CD14-positive monocyte (primary cell): ENCODE measurements at regions not wholly inside any gene's neighbourhood (a gene's known extent, or its start where the extent isn't known, plus 50 kb on each side); places are given as distances from the start of the nearest gene placed in this dataset.
"Not testable (repeated sequence)": the region's sequence is repeated elsewhere in the genome, so short reads cannot be mapped to it uniquely, and the experiment has no call there.

Experiments used
- DNase-seq, 3 donors: peaks; one replicate each; pipeline ENCODE4 v3.0.0-alpha.2; 2011 to 2022
- H2AFZ ChIP-seq: 2 replicates; pipeline ENCODE4 v1.6.0; 2012; ENCODE audit warnings: mild to moderate bottlenecking, low read depth, low read length, inconsistent platforms; ENCODE audit not compliant: insufficient read depth, poor library complexity, severe bottlenecking
- H3K27ac ChIP-seq, 2 donors: 1 replicate in 1 of 2; 2 replicates in 1 of 2; pipeline ENCODE4 v1.5.1; 2012 to 2013; ENCODE audit warnings: low read length in 2 of 2, control low read depth in 1 of 2, inconsistent platforms in 1 of 2, low read depth in 1 of 2, mild to moderate bottlenecking in 1 of 2
- H3K27me3 ChIP-seq, 2 donors: one replicate each; pipeline versions ENCODE4 v1.6.0 to v1.6.1; 2011 to 2013; ENCODE audit warnings: low read length in 2 of 2; ENCODE audit not compliant: control insufficient read depth in 2 of 2, insufficient read depth in 2 of 2
- H3K36me3 ChIP-seq, 2 donors: replicated peaks in 1 of 2; 1 replicate in 1 of 2; 2 replicates in 1 of 2; pipeline versions ENCODE4 v1.5.1 to v1.6.1; 2012 to 2013; ENCODE audit warnings: low read length in 2 of 2, control low read depth in 1 of 2, inconsistent platforms in 1 of 2, mild to moderate bottlenecking in 1 of 2; ENCODE audit not compliant: insufficient read depth in 2 of 2, control insufficient read depth in 1 of 2
- H3K4me1 ChIP-seq, 2 donors: 1 replicate in 1 of 2; 2 replicates in 1 of 2; pipeline versions ENCODE4 v1.5.1 to v1.6.1; 2012 to 2013; ENCODE audit warnings: low read length in 2 of 2, control low read depth in 1 of 2, inconsistent platforms in 1 of 2, mild to moderate bottlenecking in 1 of 2, moderate library complexity in 1 of 2; ENCODE audit not compliant: insufficient read depth in 2 of 2, control insufficient read depth in 1 of 2
- H3K4me2 ChIP-seq: replicated peaks from 2 replicates; pipeline ENCODE3; 2012; ENCODE audit warnings: low read length, moderate library complexity, mild to moderate bottlenecking; ENCODE audit not compliant: poor library complexity, severe bottlenecking; ENCODE audit errors: extremely low read depth
- H3K4me3 ChIP-seq, 3 experiments: fragments of 200-600 bp in 1 of 3; sonication (generic) in 1 of 3; replicated peaks in 1 of 3; 1 replicate in 2 of 3; 2 replicates in 1 of 3; pipeline ENCODE4 v1.5.1; 2011 to 2013; ENCODE audit warnings: low read length in 3 of 3, mild to moderate bottlenecking in 3 of 3, control low read depth in 2 of 3, low read depth in 2 of 3, inconsistent platforms in 1 of 3, moderate library complexity in 1 of 3
- H3K79me2 ChIP-seq: 2 replicates; pipeline ENCODE4 v1.6.0; 2012; ENCODE audit warnings: mild to moderate bottlenecking, control low read depth, inconsistent platforms, low read length, moderate library complexity; ENCODE audit not compliant: insufficient read depth
- H3K9ac ChIP-seq: 2 replicates; pipeline ENCODE4 v1.6.0; 2017; ENCODE audit warnings: low read length, mild to moderate bottlenecking; ENCODE audit not compliant: insufficient read depth, poor library complexity, severe bottlenecking
- H3K9me3 ChIP-seq, 2 donors: replicated peaks in 1 of 2; 1 replicate in 1 of 2; 2 replicates in 1 of 2; pipeline versions ENCODE4 v1.5.1 to v1.6.1; 2012 to 2013; ENCODE audit warnings: low read length in 2 of 2, control low read depth in 1 of 2; ENCODE audit not compliant: control insufficient read depth in 1 of 2, insufficient read depth in 1 of 2
- H4K20me1 ChIP-seq: 2 replicates; pipeline ENCODE4 v1.6.0; 2012; ENCODE audit warnings: mild to moderate bottlenecking, low read length, control low read depth, moderate library complexity; ENCODE audit not compliant: insufficient read depth
- H3K27ac Mint-ChIP-seq, 7 donors: one replicate each; pipeline ENCODE4 v1.8.0; 2020; ENCODE audit warnings: mild to moderate bottlenecking in 7 of 7, mixed read lengths in 7 of 7, moderate library complexity in 6 of 7, inconsistent platforms in 2 of 7
- H3K27me3 Mint-ChIP-seq, 3 donors: one replicate each; pipeline ENCODE4 v1.8.0; 2021 to 2022; ENCODE audit warnings: low read depth in 3 of 3, mild to moderate bottlenecking in 3 of 3, mixed read lengths in 3 of 3, moderate library complexity in 3 of 3, inconsistent platforms in 1 of 3
- H3K36me3 Mint-ChIP-seq, 2 donors: one replicate each; pipeline ENCODE4 v1.8.0; 2020; ENCODE audit warnings: mixed read lengths in 2 of 2, inconsistent platforms in 1 of 2, mild to moderate bottlenecking in 1 of 2
- H3K4me1 Mint-ChIP-seq: one replicate; pipeline ENCODE4 v1.8.0; 2020; ENCODE audit warnings: mild to moderate bottlenecking, mixed read lengths
- H3K4me3 Mint-ChIP-seq, 2 donors: one replicate each; pipeline ENCODE4 v1.8.0; 2020; ENCODE audit warnings: mild to moderate bottlenecking in 2 of 2, mixed read lengths in 2 of 2, moderate library complexity in 1 of 2
- H3K9me3 Mint-ChIP-seq, 7 donors: one replicate each; pipeline ENCODE4 v1.8.0; 2020 to 2022; ENCODE audit warnings: mixed read lengths in 7 of 7, mild to moderate bottlenecking in 6 of 7, moderate library complexity in 6 of 7, inconsistent platforms in 2 of 7
- WGBS: methylation state at CpG from one replicate; pipeline ENCODE4 v1.1.5; 2013; ENCODE audit warnings: missing lambda C conversion rate; ENCODE audit not compliant: insufficient coverage; 5-methylcytosine and 5-hydroxymethylcytosine counted together
- intact Hi-C, 2 donors: fragments of 100-400 bp; cut with micrococcal nuclease; formaldehyde crosslinking; loops; one replicate each; pipeline versions ENCODE4 v1.15.0 to v1.15.1; 2023
- TF ChIP-seq, protein P1 (sequence below): fragments of 200-600 bp; IDR thresholded peaks from one replicate; pipeline ENCODE4 v1.8.0; 2022; ENCODE audit warnings: antibody characterized with exemption, mild to moderate bottlenecking

DNA sequence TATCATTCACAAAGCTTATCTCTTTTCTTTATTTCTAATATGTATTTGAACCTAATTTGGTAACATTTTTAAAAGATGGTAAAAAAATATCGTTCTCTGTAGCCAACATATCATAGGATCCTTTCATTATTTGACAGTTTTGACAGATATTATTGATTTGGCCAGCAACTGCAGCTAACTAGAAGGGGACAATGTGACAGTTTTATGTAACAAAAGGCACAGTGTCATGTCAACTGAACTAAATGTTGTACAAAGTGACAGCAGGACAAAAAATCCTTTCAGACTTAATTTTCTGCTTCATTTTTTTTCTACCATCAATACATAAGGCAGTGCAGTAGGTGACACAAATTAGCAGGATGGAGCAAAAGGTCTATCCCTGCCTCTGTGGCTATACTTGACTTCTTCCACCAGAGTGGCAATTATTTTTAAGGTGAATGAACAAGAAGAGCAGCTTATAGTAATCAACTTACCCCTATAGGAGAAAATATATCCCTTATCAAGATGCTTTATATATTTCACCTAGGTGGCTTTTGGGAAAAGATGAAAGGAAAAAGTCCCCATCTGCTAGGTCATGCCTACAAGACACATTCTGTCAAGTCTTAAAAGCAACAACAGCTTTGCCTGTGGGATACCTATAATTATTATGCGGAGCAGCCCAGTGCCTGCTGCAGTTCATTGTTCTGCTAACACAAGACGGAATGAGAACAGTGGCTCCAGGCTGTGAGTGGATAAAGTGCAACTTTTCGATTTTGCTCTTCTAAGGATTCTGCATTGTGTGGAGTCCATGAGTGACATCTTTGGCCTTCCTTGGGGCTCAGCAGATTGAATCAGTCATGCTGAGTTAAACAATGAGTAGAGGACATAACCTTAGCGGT, 694.9 kb downstream of the ISL1 start:
- H3K9me3 Mint-ChIP-seq: peaks cover 0 to 8% (median 3%) of the 10 kb centered on the region in 7 donors
- Histone ChIP-seq H3K79me2 (no peaks in the 10 kb centered on the region), H3K9ac (no peak overlapping the region), H3K4me1 (no peaks in the 10 kb centered on the region), H3K4me3 (no peak overlapping the region), H3K27ac (no peak overlapping the region), H3K4me2 (no peak overlapping the region), H2AFZ (no peak overlapping the region), H3K36me3 (no peaks in the 10 kb centered on the region), H3K9me3 (peaks cover 4 to 6% of the 10 kb centered on the region in 2 donors), H3K27me3 (no peaks in the 10 kb centered on the region), H4K20me1 (no peaks in the 10 kb centered on the region)
- intact Hi-C loops: no loop called here
- DNase-seq: no peak
- no peaks in the 10 kb centered on the region for H3K4me1 Mint-ChIP-seq
- no peaks in the 10 kb centered on the region for H3K27me3 Mint-ChIP-seq
- H3K36me3 Mint-ChIP-seq: no peaks in the 10 kb centered on the region
- WGBS: 100% methylated on average over 1 of the region's 5 CpGs
- H3K4me3 Mint-ChIP-seq: no peak overlapping the region
- TF ChIP-seq, protein P1, sequence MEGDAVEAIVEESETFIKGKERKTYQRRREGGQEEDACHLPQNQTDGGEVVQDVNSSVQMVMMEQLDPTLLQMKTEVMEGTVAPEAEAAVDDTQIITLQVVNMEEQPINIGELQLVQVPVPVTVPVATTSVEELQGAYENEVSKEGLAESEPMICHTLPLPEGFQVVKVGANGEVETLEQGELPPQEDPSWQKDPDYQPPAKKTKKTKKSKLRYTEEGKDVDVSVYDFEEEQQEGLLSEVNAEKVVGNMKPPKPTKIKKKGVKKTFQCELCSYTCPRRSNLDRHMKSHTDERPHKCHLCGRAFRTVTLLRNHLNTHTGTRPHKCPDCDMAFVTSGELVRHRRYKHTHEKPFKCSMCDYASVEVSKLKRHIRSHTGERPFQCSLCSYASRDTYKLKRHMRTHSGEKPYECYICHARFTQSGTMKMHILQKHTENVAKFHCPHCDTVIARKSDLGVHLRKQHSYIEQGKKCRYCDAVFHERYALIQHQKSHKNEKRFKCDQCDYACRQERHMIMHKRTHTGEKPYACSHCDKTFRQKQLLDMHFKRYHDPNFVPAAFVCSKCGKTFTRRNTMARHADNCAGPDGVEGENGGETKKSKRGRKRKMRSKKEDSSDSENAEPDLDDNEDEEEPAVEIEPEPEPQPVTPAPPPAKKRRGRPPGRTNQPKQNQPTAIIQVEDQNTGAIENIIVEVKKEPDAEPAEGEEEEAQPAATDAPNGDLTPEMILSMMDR: no peak
- H3K27ac Mint-ChIP-seq: no peak overlapping the region

DNA sequence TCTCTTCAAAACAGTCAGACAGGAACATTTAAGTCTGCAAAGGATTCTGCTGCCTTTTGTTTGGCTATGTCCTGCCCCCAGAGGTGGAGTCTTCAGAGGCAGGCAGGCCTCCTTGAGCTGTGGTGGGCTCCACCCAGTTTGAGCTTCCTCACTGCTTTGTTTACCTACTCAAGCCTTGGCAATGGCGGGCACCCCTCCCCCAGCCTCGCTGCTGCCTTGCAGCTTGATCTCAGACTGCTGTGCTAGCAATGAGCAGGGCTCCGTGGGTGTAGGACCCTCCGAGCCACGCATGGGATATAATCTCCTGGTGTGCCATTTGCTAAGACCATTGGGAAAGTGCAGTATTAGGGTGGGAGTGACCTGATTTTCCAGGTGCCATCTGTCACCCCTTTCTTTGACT, 685.4 kb upstream of the ITGA1 start:
- H3K4me1 ChIP-seq, H3K4me1 Mint-ChIP-seq, H3K4me3 Mint-ChIP-seq, H3K4me2 ChIP-seq, intact Hi-C loops, H3K36me3 Mint-ChIP-seq, H3K79me2 ChIP-seq, H3K4me3 ChIP-seq, H3K27me3 ChIP-seq, DNase-seq, H4K20me1 ChIP-seq, H3K27ac ChIP-seq, H3K27me3 Mint-ChIP-seq, H3K36me3 ChIP-seq, H3K9ac ChIP-seq, H2AFZ ChIP-seq: not testable (repeated sequence)
- WGBS: 83% methylated on average over 5 of the region's 5 CpGs
- Mint-ChIP-seq H3K9me3 (peaks cover 9 to 16% (median 14%) of the 10 kb centered on the region in 7 donors), H3K27ac (peak overlapping the region in 1 of 7 donors; percentile 17)
- peaks cover 11% of the 10 kb centered on the region in 2 donors for H3K9me3 ChIP-seq
